HG03280 (cell line): ENCODE measurements at regions not wholly inside any gene's neighbourhood (a gene's known extent, or its start where the extent isn't known, plus 50 kb on each side); places are given as distances from the start of the nearest gene placed in this dataset.
"Not testable (repeated sequence)": the region's sequence is repeated elsewhere in the genome, so short reads cannot be mapped to it uniquely, and the experiment has no call there.

Experiments used
- ATAC-seq: cut with Tn5 transposase; IDR thresholded peaks from one replicate; pipeline ENCODE4 v1.9.1; 2021; ENCODE audit warnings: mild to moderate bottlenecking, moderate library complexity; ENCODE audit not compliant: unreplicated experiment

- ATAC-seq, result no peak
These were observed 1110.6 kb downstream of the SORCS3 start for GRCh38 chr10:105751688-105752087.

DNA sequence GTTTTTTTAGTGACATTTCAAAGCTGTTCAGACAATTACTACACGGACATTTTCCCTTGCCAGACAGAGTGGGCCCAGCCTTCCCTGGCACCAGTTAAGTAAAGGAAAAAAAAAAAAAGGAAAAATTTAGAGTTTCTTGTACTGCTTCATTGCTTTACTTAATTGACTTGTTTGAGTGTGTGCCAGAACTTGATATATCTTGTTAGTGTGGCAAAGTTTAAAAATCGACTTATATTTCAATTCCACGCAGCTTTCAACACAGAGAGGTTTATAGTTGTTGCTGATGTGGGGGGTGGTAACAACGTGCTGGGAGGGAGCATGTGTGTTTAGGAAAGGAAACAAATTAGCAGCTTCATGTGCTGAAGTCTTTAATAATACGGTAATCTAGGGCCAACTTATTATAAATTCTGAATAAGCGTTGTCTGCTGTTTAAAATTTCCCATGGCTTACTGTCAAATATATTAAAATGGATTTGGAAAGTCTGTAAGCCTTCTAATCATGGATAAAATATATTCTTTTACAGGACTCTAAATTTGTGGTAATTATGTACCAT is 1104.6 kb downstream of the SORCS3 start:
- no peak for ATAC-seq

- ATAC-seq, result no peak
These were observed 1102.4 kb downstream of the SORCS3 start for GRCh38 chr10:105743343-105744056.

DNA sequence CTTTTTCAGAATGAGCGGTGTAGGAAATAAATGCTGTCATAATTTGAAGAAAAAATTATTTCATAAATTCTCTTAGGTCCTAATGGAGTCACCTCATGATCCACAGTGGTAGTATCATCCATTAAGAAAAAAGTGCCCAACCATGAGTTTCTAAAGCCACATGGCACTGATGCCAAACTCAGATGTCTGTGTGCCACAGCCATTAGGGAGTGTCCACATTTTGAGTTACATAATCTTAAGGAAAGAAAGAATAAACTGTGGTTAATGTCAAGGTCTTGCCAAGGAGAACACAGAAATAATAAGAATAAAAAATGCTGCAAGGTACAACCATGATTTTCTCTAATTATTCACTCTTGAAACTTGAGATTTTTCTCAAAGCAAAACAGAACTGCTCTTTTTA is 1101.8 kb downstream of the SORCS3 start:
- no peak for ATAC-seq

DNA sequence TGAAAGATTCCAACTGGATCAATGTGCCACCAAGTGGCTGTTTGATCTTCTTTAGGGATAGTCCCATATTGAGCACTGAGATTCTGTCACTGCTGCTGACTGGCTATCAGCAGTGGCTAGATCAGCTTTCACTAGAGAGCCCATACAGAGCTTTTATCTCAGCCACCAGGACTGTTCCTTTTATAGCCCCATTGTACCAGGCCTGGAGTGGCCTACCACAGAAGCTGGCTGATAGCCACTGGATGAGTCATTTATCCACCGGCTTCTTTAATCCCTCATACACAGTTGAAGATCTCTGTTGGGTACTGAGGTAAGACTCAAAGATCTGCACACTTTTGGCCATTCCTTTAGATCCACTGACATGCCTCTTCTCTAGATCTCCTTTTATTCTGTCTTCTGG is 1101.1 kb downstream of the SORCS3 start:
- ATAC-seq, result no peak

DNA sequence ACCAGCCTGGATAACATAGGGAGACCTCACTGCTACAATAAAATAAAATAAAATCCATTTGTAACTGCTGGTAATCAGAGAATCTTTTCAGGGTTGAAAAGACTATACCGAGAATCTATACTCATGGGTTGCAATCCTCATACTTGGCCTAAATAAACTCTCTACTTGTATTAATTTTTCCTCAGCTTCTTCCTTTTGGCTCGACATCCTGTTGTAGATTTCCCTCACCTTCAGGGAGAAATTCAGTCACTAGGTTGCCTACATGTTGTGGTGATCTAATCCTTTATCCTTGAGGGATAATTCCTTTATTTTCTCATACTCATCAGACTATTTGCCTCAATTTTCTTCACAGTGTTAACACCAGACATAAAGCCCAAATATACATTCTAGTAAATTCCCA is 1093.4 kb downstream of the SORCS3 start:
- ATAC-seq, result no peak

DNA sequence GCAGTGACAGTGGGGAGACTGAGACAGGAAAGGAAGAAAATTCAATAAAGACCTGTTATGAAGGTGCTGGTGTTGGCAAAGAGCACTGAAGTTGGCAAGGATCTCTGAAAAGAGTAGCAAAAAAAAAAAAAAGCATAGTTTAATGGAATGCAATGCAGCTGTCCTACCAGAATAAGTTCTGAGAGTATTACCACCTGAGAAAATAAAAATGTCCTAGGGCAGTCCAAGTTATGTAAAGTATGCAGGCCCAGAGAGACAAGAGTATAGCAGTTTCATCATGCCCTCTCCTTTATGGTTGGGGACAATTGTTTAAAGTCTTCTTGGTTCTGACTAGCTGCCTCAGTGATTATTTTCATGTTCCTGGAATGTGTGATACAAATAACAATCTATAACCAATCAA is 1092.8 kb downstream of the SORCS3 start:
- ATAC-seq, result no peak

DNA sequence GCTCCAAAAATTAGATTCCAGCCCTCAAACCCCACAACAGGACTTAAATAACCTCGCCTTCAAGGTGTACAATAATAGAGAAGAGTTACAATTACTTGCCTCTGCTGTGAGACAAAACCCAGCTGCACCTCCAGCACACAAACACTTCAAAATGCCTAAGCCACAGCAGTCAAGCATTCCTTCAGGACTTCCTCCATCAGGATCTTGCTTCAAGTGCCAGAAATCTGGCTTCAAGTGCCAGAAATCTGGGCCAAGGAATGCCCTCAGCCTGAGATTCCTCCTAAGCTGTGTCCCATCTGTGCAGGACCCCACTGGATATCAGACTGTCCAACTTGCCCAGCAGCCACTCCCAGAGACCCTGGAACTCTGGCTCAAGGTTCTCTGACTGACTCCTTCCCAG is 1088.3 kb downstream of the SORCS3 start:
- ATAC-seq, result no peak

- ATAC-seq, result not testable (repeated sequence)
These were observed 1086.5 kb downstream of the SORCS3 start for GRCh38 chr10:105727586-105727985.

DNA sequence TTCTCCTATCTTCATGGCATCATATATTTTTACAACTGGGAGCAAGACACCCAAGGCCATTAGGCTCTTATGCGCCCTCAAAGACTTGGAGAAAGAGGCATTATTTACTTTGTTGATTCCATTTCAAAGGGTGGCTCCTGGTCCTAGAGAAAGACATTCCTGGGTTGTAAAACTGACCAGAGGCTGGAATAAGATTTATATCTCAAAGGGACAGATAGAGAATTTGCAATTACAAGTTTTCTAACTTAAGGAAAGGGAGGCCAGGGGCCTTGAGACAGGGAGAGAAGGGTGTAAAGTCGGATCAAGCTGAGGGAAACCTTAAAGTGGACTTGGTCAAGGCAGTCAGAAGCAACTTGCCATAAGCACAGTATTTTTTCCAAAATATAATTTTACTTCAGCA is 1086.0 kb downstream of the SORCS3 start:
- ATAC-seq, result no peak

DNA sequence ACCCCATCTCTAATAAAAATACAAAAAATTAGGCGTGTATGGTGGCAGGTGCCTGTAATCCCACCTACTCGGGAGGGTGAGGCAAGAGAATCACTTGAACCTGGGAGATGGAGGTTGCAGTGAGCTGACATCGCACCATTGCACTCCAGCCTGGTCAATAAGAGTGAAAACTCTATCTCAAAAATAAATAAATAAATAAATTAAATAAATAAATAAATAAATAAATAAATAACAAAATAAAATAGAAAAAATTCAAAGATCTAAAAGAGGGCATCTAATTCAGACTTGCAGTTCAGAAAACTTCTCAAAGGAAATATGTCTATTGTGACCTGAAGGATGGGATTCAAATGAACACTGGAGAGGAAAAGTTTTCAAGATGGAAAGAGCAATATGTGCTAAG is 1085.1 kb downstream of the SORCS3 start:
- ATAC-seq, result no peak

- ATAC-seq, result no peak
These were observed 1083.9 kb downstream of the SORCS3 start for GRCh38 chr10:105725007-105725406.

DNA sequence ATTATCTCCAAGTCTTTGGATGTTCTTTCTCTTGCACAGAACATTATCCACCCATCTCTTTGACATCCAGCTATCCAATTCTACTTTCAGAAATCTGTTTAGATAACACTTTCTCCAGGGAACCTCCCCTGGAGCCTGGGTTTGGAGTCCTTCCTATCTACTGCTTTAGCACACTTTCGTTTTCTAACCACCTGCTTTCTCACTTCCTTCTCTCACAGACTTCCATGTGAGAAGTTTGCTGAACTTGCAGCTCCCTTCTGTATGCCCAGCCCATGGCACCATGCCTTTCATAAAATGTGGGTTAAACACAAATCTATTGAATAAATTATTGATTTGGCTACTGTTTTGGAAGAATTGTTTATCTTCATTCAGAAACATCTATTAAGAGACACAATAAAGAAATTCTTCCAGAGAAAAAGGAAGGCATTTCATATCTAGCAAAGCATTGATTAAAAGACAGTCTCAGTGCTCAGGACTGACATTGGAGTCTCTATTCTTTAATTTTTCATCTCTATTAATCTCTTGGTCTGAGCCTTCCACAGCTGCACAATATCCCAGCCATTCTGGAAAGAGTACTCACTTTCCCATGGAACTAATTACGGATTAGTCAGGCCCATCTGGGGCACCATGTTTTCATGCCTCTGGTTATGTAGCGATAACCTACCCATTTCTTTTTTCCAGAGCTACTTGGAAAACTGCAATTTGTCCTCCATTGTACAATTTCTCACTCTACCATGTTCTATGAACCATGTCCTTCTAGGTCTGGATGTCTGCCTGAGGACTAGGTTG is 1077.3 kb downstream of the SORCS3 start:
- no peak for ATAC-seq

DNA sequence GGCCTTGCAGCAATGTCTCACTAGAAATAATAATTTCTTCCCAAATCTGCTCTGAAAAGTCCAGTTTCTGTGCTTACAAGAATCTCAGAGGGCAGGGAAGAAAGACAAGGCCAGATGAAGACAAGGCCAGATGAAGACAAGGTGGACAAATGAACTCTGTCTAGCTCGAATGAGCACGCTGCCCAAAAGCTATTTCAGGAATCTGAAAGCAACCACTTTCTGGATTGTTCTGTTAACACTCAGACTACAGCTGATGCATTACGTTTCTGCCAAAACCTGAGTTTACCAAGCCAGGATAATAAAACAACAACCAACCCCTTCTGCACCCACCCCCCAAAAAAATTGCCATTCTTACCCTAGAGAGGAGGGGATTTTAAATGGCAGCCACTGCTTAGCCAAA is 1073.6 kb downstream of the SORCS3 start:
- no peak for ATAC-seq

DNA sequence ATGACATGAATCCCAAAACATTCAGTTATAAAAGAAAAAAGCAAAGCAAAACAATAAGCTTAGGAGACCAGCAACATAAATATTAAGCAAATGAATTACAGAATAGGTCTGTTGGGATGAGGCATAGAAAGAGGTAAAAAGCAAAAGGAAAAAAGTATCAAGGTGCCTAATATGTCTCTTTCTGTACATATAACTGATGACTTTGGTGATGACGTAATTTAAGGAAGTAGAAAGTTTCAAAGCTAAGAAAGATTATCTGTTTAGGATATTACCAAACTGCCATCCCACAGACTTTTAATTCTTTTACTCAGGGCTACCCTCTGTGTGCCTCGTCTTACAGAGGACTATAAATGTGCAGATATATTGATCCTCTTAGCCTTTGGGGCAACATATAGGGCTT is 1066.5 kb downstream of the SORCS3 start:
- ATAC-seq, result no peak

DNA sequence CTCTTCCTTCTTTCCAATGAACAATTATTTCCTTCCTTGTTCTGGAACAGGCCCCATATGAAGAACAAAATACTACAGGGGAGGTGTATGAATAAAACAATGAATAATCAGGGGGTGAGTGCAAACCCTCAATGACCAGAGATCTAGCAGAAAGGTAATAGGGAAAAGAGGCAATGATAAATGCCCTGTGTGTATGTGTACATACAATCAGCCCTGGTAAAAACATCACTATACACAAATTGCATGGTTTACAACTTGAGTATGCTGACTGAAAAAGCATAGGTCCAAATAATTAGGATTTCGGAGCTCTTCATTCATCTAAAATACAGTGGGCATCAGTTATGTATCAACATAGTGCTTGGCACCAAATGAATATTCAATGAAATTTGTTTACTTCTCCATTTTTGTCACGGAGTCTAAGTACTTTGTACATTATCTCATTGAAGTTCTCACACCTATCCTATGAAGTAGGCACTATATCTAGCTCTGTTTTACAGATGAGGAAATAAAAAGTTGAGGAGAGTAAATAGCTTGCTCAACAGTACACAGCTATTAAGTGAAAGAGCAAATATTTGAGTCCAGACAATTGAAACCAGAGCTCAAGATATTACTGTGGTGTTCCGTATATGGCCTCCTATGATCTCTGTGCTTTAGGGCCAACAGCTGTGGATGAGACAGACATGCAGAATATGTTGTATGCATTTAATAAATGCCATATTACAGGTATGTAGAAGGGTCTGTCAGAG is 1065.4 kb downstream of the SORCS3 start:
- no peak for ATAC-seq

GRCh38 chr10:105702211-105702610 is 1061.1 kb downstream of the SORCS3 start:
- no peak for ATAC-seq

- no peak for ATAC-seq
These were observed 1059.1 kb downstream of the SORCS3 start for GRCh38 chr10:105700218-105700617.

DNA sequence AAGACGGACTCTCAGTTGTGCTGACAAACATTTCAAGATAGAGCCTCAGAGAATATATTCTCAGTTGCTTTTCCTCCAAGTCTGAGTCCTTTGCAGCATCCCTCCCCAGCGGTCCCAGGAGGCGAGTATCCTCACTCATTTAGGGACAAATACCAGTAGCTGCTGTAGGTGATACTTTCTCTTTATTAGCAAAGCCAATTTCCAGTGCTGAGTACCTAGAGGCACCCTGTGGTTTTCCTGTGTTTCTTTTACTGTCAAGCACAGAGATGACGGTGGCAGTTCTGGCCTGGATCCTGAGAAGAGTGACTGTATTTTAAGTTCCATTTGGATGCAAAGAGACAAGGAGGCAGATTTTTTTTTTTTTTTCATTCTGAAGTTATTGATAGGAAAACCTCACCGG is 1058.4 kb downstream of the SORCS3 start:
- ATAC-seq, result no peak

GRCh38 chr10:105698592-105698991 is 1057.5 kb downstream of the SORCS3 start:
- ATAC-seq, result no peak

GRCh38 chr10:105697290-105697780 is 1056.2 kb downstream of the SORCS3 start:
- no peak for ATAC-seq
